GM12878 (cell line): ENCODE measurements at regions not wholly inside any gene's neighbourhood (a gene's known extent, or its start where the extent isn't known, plus 50 kb on each side); places are given as distances from the start of the nearest gene placed in this dataset.

Experiments used
- ATAC-seq: fragments of 200-7000 bp; cut with Tn5 transposase; 3 replicates; pipeline ENCODE4 v1.9.1; 2020; ENCODE audit warnings: mild to moderate bottlenecking, moderate library complexity
- BruUV-seq: library from RNA; stranded (reverse); fragments of 400-500 nt; replicated peaks from 2 replicates; lab custom pipeline; 2021; lab: Mats Ljungman, UMichigan
- CTCF ChIA-PET: fragments of 300-600 bp; sonication (Branson Sonifier 250); formaldehyde crosslinking; extraction: SDS; loops from one replicate; lab custom pipeline; 2021; ENCODE audit warnings: inconsistent platforms; lab: Yijun Ruan, JAX
- POLR2A ChIA-PET: fragments of 350-600 bp; formaldehyde crosslinking; extraction: SDS; loops from one replicate; lab custom pipeline; 2021; ENCODE audit warnings: inconsistent platforms; lab: Charles Lee
- RAD21 ChIA-PET: fragments of 300-600 bp; sonication (Branson Sonifier 250); formaldehyde crosslinking; loops from one replicate; lab custom pipeline; 2023; ENCODE audit warnings: antibody characterized with exemption; ENCODE audit not compliant: unreplicated experiment; lab: Charles Lee
- SMC1A ChIA-PET: fragments of 300-600 bp; sonication (Branson Sonifier 250); formaldehyde crosslinking; loops from one replicate; lab custom pipeline; 2023; ENCODE audit not compliant: unreplicated experiment, uncharacterized antibody; lab: Charles Lee
- DNase-seq: peaks from one replicate; pipeline ENCODE4 v3.0.0-alpha.2; 2011; ENCODE audit warnings: low read depth, low spot score
- FAIRE-seq: peaks from 3 replicates; lab custom pipeline; 2011; peaks lifted over from hg19 to GRCh38; lab: Jason Lieb, UNC
- H2AFZ ChIP-seq: 2 replicates; pipeline ENCODE4 v1.6.0; 2011; ENCODE audit warnings: low read depth, low read length, control low read depth; ENCODE audit not compliant: control insufficient read depth
- H3K27ac ChIP-seq: 2 replicates; pipeline ENCODE4 v1.5.1; 2011; ENCODE audit warnings: control low read depth; ENCODE audit not compliant: control insufficient read depth, insufficient read depth
- H3K27me3 ChIP-seq, 2 experiments: replicated peaks in 1 of 2; 2 replicates each; pipeline versions ENCODE4 v1.6.0 to v1.6.1; 2011; ENCODE audit warnings: low read length in 1 of 2; ENCODE audit not compliant: control insufficient read depth in 2 of 2, insufficient read depth in 2 of 2
- H3K36me3 ChIP-seq, 2 experiments: 2 replicates each; pipeline ENCODE4 v1.5.1; 2011; ENCODE audit warnings: low read length in 1 of 2; ENCODE audit not compliant: control insufficient read depth in 2 of 2, insufficient read depth in 2 of 2
- H3K4me1 ChIP-seq: 2 replicates; pipeline ENCODE4 v1.6.1; 2011; ENCODE audit warnings: mild to moderate bottlenecking, low read length, moderate library complexity, mixed read lengths; ENCODE audit not compliant: control insufficient read depth, insufficient read depth
- H3K4me2 ChIP-seq: 2 replicates; pipeline ENCODE4 v1.6.0; 2011; ENCODE audit warnings: control low read depth; ENCODE audit not compliant: control insufficient read depth, insufficient read depth
- H3K4me3 ChIP-seq: fragments of 200-600 bp; sonication (generic); 2 replicates; pipeline ENCODE4 v1.5.1; 2016
- H3K79me2 ChIP-seq: 2 replicates; pipeline ENCODE4 v1.6.0; 2011; ENCODE audit warnings: low read length; ENCODE audit not compliant: control insufficient read depth, insufficient read depth
- H3K9ac ChIP-seq: 2 replicates; pipeline ENCODE4 v1.8.0; 2011; ENCODE audit warnings: low read length, control low read depth, mixed read lengths; ENCODE audit not compliant: control insufficient read depth, insufficient read depth
- H3K9me3 ChIP-seq: replicated peaks from 3 replicates; pipeline ENCODE4 v1.5.1; 2011; ENCODE audit warnings: mild to moderate bottlenecking, low read length; ENCODE audit not compliant: control insufficient read depth, insufficient read depth
- H4K20me1 ChIP-seq: 2 replicates; pipeline ENCODE4 v1.6.0; 2011; ENCODE audit not compliant: control insufficient read depth, insufficient read depth
- ATF2 ChIP-seq: IDR thresholded peaks from 2 replicates; pipeline ENCODE4 v1.6.1; 2012; ENCODE audit warnings: low read length, inconsistent platforms
- ATF3 ChIP-seq: IDR thresholded peaks from 2 replicates; pipeline ENCODE4 v1.6.1; 2011; ENCODE audit warnings: low read depth, mild to moderate bottlenecking, low read length, moderate library complexity, borderline replicate concordance; ENCODE audit errors: extremely low read depth
- BACH1 ChIP-seq: fragments of 450-650 bp; IDR thresholded peaks from 2 replicates; pipeline ENCODE4 v1.6.1; 2017; ENCODE audit warnings: mild to moderate bottlenecking, borderline replicate concordance
- BRCA1 ChIP-seq: IDR thresholded peaks from 2 replicates; pipeline ENCODE4 v1.6.1; 2011; ENCODE audit warnings: low read depth, low read length, improper control_type of control experiment
- CUX1 ChIP-seq: IDR thresholded peaks from 2 replicates; pipeline ENCODE4 v1.6.1; 2012; ENCODE audit warnings: improper control_type of control experiment, low read depth, low read length; ENCODE audit not compliant: insufficient replicate concordance
- EZH2 ChIP-seq: IDR thresholded peaks from 2 replicates; pipeline ENCODE4 v1.6.1; 2012; ENCODE audit warnings: low read depth, mild to moderate bottlenecking, control low read depth, inconsistent platforms, low read length, borderline replicate concordance; ENCODE audit not compliant: control insufficient read depth
- FOS ChIP-seq: IDR thresholded peaks from 3 replicates; pipeline ENCODE4 v1.6.1; 2011; ENCODE audit warnings: borderline replicate concordance; ENCODE audit not compliant: insufficient read length; ENCODE audit errors: extremely low read depth
- IRF3 ChIP-seq: fragments of 450-650 bp; IDR thresholded peaks from 2 replicates; pipeline ENCODE4 v1.6.1; 2014; ENCODE audit warnings: mild to moderate bottlenecking
- MTA3 ChIP-seq: IDR thresholded peaks from 2 replicates; pipeline ENCODE4 v1.6.1; 2012; ENCODE audit warnings: low read length, inconsistent platforms, borderline replicate concordance
- PAX5 ChIP-seq: IDR thresholded peaks from 2 replicates; pipeline ENCODE4 v1.6.1; 2011; ENCODE audit warnings: low read depth, low read length, borderline replicate concordance
- POLR2AphosphoS5 ChIP-seq: IDR thresholded peaks from 2 replicates; pipeline ENCODE4 v1.6.1; 2011; ENCODE audit warnings: mild to moderate bottlenecking, low read length, inconsistent platforms
- SMARCA5 ChIP-seq: fragments of 450-650 bp; IDR thresholded peaks from 2 replicates; pipeline ENCODE4 v1.6.1; 2017; ENCODE audit warnings: mild to moderate bottlenecking
- USF2 ChIP-seq: IDR thresholded peaks from 2 replicates; pipeline ENCODE4 v1.6.1; 2011; ENCODE audit warnings: low read depth, low read length, improper control_type of control experiment, borderline replicate concordance
- ZNF622 ChIP-seq: fragments of 450-650 bp; IDR thresholded peaks from 2 replicates; pipeline ENCODE4 v1.6.1; 2017; ENCODE audit warnings: mild to moderate bottlenecking, inconsistent platforms
- WGBS: methylation state at CpG from one replicate; pipeline ENCODE4 v1.1.6; 2016; ENCODE audit warnings: low lambda C conversion rate; ENCODE audit not compliant: insufficient replicate concordance, insufficient coverage; ENCODE audit errors: missing lambda C conversion rate; 5-methylcytosine and 5-hydroxymethylcytosine counted together
- in situ Hi-C: fragments of 300-500 bp; cut with MboI; formaldehyde crosslinking; loops from 9 replicates; pipeline ENCODE4 v1.14.3; 2018; ENCODE audit warnings: mixed read lengths
- intact Hi-C: fragments of 100-400 bp; cut with micrococcal nuclease; formaldehyde crosslinking; loops from one replicate; pipeline ENCODE4 v1.14.2; 2022; ENCODE audit not compliant: unreplicated experiment

GRCh38 chr5:103668281-103668680 is 105.7 kb upstream of the NUDT12 start:
- Histone ChIP-seq H3K9ac (no peak overlapping the region), H3K4me1 (no peaks in the 10 kb centered on the region), H2AFZ (no peak overlapping the region), H4K20me1 (no peaks in the 10 kb centered on the region), H3K4me3 (no peak overlapping the region), H3K9me3 (no peaks in the 10 kb centered on the region), H3K79me2 (no peaks in the 10 kb centered on the region), H3K36me3 (no peaks in the 10 kb centered on the region), H3K4me2 (no peak overlapping the region), H3K27ac (no peak overlapping the region), H3K27me3 (no peaks in the 10 kb centered on the region)
- POLR2A ChIA-PET: interaction anchor here (0.7 kb wide), 1 partner anchor 80 kb away, joined by 3 read pairs; no protein-coding TSS in a partner anchor
- DNase-seq (no peak), ATAC-seq (no peak), FAIRE-seq (no peak)
- WGBS: 67% methylated on average over 3 of the region's 3 CpGs
- intact Hi-C loops: no loop called here
- SMC1A ChIA-PET: no interaction called here
- in situ Hi-C loops: no loop called here
- RAD21 ChIA-PET: no interaction called here
- BruUV-seq: no TSS peak
- CTCF ChIA-PET: no interaction called here
- no peak for TF ChIP-seq FOS
- TF ChIP-seq SMARCA5: no peak
- no peak for TF ChIP-seq POLR2AphosphoS5
- TF ChIP-seq BACH1: no peak
- no peak for TF ChIP-seq ATF3
- TF ChIP-seq PAX5: no peak
- TF ChIP-seq CUX1: no peak
- no peak for TF ChIP-seq ZNF622
- TF ChIP-seq USF2: no peak
- no peak for TF ChIP-seq MTA3
- no peak for TF ChIP-seq EZH2
- TF ChIP-seq BRCA1: no peak
- TF ChIP-seq ATF2: no peak
- TF ChIP-seq IRF3: no peak
